Breast epithelium (tissue), 3 donors: ENCODE measurements at regions not wholly inside any gene's neighbourhood (a gene's known extent, or its start where the extent isn't known, plus 50 kb on each side); places are given as distances from the start of the nearest gene placed in this dataset.
"Not testable (repeated sequence)": the region's sequence is repeated elsewhere in the genome, so short reads cannot be mapped to it uniquely, and the experiment has no call there.

Experiments
- POLR2A ChIP-seq: fragments of 450-650 bp; IDR thresholded peaks from one replicate; pipeline ENCODE4 v1.6.1; 2016; ENCODE audit warnings: antibody characterized with exemption, mild to moderate bottlenecking, moderate library complexity
- POLR2AphosphoS5 ChIP-seq, 3 donors: sonication (generic); formaldehyde crosslinking; IDR thresholded peaks; one replicate each; pipeline ENCODE4 v1.6.1; 2017; ENCODE audit warnings: antibody characterized with exemption in 3 of 3
- TF ChIP-seq, protein P1 (sequence below), 3 donors: fragments of 450-650 bp; IDR thresholded peaks; one replicate each; pipeline ENCODE4 v1.5.1; 2016 to 2017; ENCODE audit warnings: antibody characterized with exemption in 3 of 3, mild to moderate bottlenecking in 3 of 3, moderate library complexity in 3 of 3

DNA sequence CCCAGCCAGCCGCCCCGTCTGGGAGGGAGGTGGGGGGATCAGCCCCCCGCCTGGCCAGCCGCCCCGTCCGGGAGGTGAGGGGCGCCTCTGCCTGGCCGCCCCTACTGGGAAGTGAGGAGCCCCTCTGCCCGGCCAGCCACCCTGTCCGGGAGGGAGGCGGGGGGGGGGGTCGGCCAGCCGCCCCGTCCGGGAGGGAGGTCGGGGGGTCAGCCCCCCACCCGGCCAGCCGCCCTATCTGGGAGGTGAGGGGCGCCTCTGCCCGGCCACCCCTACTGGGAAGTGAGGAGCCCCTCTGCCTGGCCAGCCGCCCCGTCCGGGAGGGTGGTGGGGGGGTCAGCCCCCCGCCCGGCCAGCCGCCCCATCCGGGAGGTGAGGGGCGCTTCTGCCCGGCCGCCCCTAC lies 60.1 kb upstream of the ANKRD30BL start:
- TF ChIP-seq, protein P1, sequence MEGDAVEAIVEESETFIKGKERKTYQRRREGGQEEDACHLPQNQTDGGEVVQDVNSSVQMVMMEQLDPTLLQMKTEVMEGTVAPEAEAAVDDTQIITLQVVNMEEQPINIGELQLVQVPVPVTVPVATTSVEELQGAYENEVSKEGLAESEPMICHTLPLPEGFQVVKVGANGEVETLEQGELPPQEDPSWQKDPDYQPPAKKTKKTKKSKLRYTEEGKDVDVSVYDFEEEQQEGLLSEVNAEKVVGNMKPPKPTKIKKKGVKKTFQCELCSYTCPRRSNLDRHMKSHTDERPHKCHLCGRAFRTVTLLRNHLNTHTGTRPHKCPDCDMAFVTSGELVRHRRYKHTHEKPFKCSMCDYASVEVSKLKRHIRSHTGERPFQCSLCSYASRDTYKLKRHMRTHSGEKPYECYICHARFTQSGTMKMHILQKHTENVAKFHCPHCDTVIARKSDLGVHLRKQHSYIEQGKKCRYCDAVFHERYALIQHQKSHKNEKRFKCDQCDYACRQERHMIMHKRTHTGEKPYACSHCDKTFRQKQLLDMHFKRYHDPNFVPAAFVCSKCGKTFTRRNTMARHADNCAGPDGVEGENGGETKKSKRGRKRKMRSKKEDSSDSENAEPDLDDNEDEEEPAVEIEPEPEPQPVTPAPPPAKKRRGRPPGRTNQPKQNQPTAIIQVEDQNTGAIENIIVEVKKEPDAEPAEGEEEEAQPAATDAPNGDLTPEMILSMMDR (IDR thresholded peaks at IDR 0.05): not testable (repeated sequence)
- not testable (repeated sequence) for TF ChIP-seq POLR2AphosphoS5 (IDR thresholded peaks at IDR 0.05); POLR2A
